K562 (cell line): ENCODE measurements at regions not wholly inside any gene's neighbourhood (a gene's known extent, or its start where the extent isn't known, plus 50 kb on each side); places are given as distances from the start of the nearest gene placed in this dataset.

Experiments
- ATAC-seq: fragments of 200-7000 bp; cut with Tn5 transposase; 3 replicates; pipeline ENCODE4 v1.9.1; 2020; ENCODE audit warnings: moderate library complexity
- BruUV-seq: library from RNA; stranded (reverse); fragments of 400-500 nt; replicated peaks from 2 replicates; lab custom pipeline; 2021; lab: Mats Ljungman, UMichigan
- CTCF ChIA-PET: fragments of 300-600 bp; formaldehyde crosslinking; extraction: SDS; loops from one replicate; lab custom pipeline; 2021; ENCODE audit warnings: low intra/inter-chr PET ratio; lab: Yijun Ruan, JAX
- POLR2A ChIA-PET: fragments of 300-600, 350-650 bp; sonication (Branson Sonifier 250); formaldehyde crosslinking; extraction: SDS; loops from one replicate; lab custom pipeline; 2021; ENCODE audit warnings: antibody characterized with exemption, inconsistent platforms; lab: Yijun Ruan, JAX
- DNase-seq, 4 experiments: peaks; one replicate each; pipeline versions ENCODE4 v3.0.0 to v3.0.0-alpha.2; 2011 to 2018; ENCODE audit warnings: low spot score in 3 of 4, mixed read lengths in 3 of 4; ENCODE audit errors: extremely low read depth in 1 of 4
- FAIRE-seq: peaks from 2 replicates; lab custom pipeline; 2011; peaks lifted over from hg19 to GRCh38; lab: Jason Lieb, UNC
- H2AFZ ChIP-seq: 2 replicates; pipeline ENCODE4 v1.6.0; 2011; ENCODE audit warnings: low read depth, low read length, control low read depth, inconsistent platforms
- H3K27ac ChIP-seq: fragments of 200-600 bp; 3 replicates; pipeline ENCODE4 v1.8.0; 2011; ENCODE audit warnings: low read depth, mild to moderate bottlenecking, control low read depth, inconsistent platforms, low read length, moderate library complexity, mixed read lengths; ENCODE audit errors: extremely low read depth
- H3K27me3 ChIP-seq, 2 experiments: fragments of 300-600 bp in 1 of 2; 2 replicates in 1 of 2; 3 replicates in 1 of 2; pipeline versions ENCODE4 v1.6.0 to v1.8.0; 2011; ENCODE audit warnings: inconsistent platforms in 2 of 2, low read length in 2 of 2, mild to moderate bottlenecking in 1 of 2, mixed read lengths in 1 of 2, moderate library complexity in 1 of 2; ENCODE audit not compliant: control insufficient read depth in 2 of 2, insufficient read depth in 2 of 2
- H3K36me3 ChIP-seq: fragments of 300-600 bp; 3 replicates; pipeline ENCODE4 v1.8.0; 2011; ENCODE audit warnings: mild to moderate bottlenecking, low read length, inconsistent platforms; ENCODE audit not compliant: control insufficient read depth, insufficient read depth
- H3K4me1 ChIP-seq, 2 experiments: fragments of 200-600 bp in 1 of 2; replicated peaks in 1 of 2; 2 replicates in 1 of 2; 3 replicates in 1 of 2; pipeline versions ENCODE4 v1.5.1 to v1.8.0; 2011; ENCODE audit warnings: inconsistent platforms in 2 of 2, low read length in 2 of 2, mild to moderate bottlenecking in 1 of 2, mixed read lengths in 1 of 2, moderate library complexity in 1 of 2; ENCODE audit not compliant: control insufficient read depth in 2 of 2, insufficient read depth in 2 of 2
- H3K4me2 ChIP-seq: 2 replicates; pipeline ENCODE4 v1.6.1; 2011; ENCODE audit warnings: low read length, control low read depth, inconsistent platforms, mixed read lengths; ENCODE audit not compliant: insufficient read depth
- H3K4me3 ChIP-seq: fragments of 200-600 bp; sonication (generic), shearing (Covaris generic); 2 replicates; pipeline ENCODE4 v1.5.1; 2016; ENCODE audit warnings: control low read depth, inconsistent platforms
- H3K79me2 ChIP-seq: fragments of 200-600 bp; 3 replicates; pipeline ENCODE4 v1.8.0; 2011; ENCODE audit warnings: low read length, inconsistent platforms; ENCODE audit not compliant: control insufficient read depth, insufficient read depth
- H3K9ac ChIP-seq, 2 experiments: 2 replicates each; pipeline versions ENCODE4 v1.6.0 to v1.6.1; 2011; ENCODE audit warnings: low read depth in 2 of 2, low read length in 2 of 2, control low read depth in 1 of 2, inconsistent platforms in 1 of 2, mild to moderate bottlenecking in 1 of 2, mixed read lengths in 1 of 2; ENCODE audit not compliant: insufficient read depth in 1 of 2
- H3K9me1 ChIP-seq: one replicate; pipeline ENCODE4 v1.6.0; 2011; ENCODE audit warnings: inconsistent platforms, mild to moderate bottlenecking, low read length, moderate library complexity; ENCODE audit not compliant: control insufficient read depth, insufficient read depth
- H3K9me3 ChIP-seq: replicated peaks from 2 replicates; pipeline ENCODE4 v1.5.1; 2011; ENCODE audit warnings: low read depth, low read length, inconsistent platforms; ENCODE audit not compliant: control insufficient read depth, insufficient read depth
- H4K20me1 ChIP-seq: replicated peaks from 2 replicates; pipeline ENCODE4 v1.6.1; 2011; ENCODE audit warnings: low read length, inconsistent platforms, mixed read lengths; ENCODE audit not compliant: control insufficient read depth, insufficient read depth
- CTBP1 ChIP-seq: fragments of 450-650 bp; IDR thresholded peaks from 2 replicates; pipeline ENCODE4 v1.6.1; 2016; ENCODE audit warnings: borderline replicate concordance
- EP400 ChIP-seq: fragments of 450-650 bp; IDR thresholded peaks from 2 replicates; pipeline ENCODE4 v1.6.1; 2017; ENCODE audit warnings: antibody characterized with exemption, mild to moderate bottlenecking, moderate library complexity
- ERF ChIP-seq: fragments of 450-650 bp; formaldehyde crosslinking; IDR thresholded peaks from 2 replicates; pipeline ENCODE4 v1.4.0; 2020; ENCODE audit warnings: mild to moderate bottlenecking, mixed read lengths
- GABPB1 ChIP-seq: sonication (generic); formaldehyde crosslinking; IDR thresholded peaks from 2 replicates; pipeline ENCODE4 v1.8.0; 2022; ENCODE audit warnings: mild to moderate bottlenecking, missing genetic modification reagents
- NR4A1 ChIP-seq, 2 experiments: fragments of 250-450 bp in 1 of 2; fragments of 450-650 bp in 1 of 2; sonication (Bioruptor Pico) in 1 of 2; IDR thresholded peaks; 2 replicates each; pipeline versions ENCODE4 v1.4.0 to v1.6.1; 2016 to 2020; ENCODE audit warnings: mild to moderate bottlenecking in 2 of 2, missing compliant biosample characterization in 1 of 2, missing genetic modification characterization in 1 of 2, moderate library complexity in 1 of 2
- POLR2A ChIP-seq: fragments of 450-650 bp; conservative IDR thresholded peaks from 2 replicates; pipeline ENCODE4 v1.6.1; 2016
- ZNF589 ChIP-seq: fragments of 200-800 bp; sonication (Bioruptor generic); IDR thresholded peaks from 2 replicates; pipeline ENCODE4 v1.6.1; 2016; ENCODE audit warnings: low read depth, missing genetic modification characterization, missing compliant biosample characterization
- in situ Hi-C: fragments of 300-500 bp; cut with MboI; formaldehyde crosslinking; loops from 4 replicates; pipeline ENCODE4 v1.15.0; 2018; ENCODE audit warnings: inconsistent platforms, mixed read lengths
- intact Hi-C: fragments of 100-400 bp; cut with micrococcal nuclease; formaldehyde crosslinking; loops from 2 replicates; pipeline ENCODE4 v1.14.2; 2022
- TF ChIP-seq, protein P1 (sequence below): fragments of 450-650 bp; IDR thresholded peaks from 2 replicates; pipeline ENCODE4 v1.6.1; 2017; ENCODE audit warnings: antibody characterized with exemption, mild to moderate bottlenecking

DNA sequence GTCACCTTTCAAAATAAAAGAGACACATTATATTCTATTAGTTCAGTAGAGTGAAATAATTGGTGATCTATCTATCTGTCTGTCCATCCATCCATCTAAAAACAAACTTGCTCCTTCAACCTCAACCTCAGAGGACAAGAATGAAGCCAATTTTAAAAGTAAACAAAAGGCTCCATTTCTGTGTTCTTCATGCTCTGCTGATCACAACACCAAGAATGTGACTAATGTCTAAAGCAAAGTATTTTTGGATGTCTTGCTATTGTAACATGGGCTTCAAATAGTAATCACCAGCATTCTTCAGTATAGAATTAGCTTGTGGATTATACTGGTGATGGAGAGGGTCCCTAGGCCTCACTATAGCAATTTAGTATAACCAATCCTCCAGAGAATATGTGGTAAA is 1304.4 kb downstream of the MAT2B start:
- Histone ChIP-seq H3K4me1 (no peaks in the 10 kb centered on the region), H3K4me2 (no peak overlapping the region), H4K20me1 (no peaks in the 10 kb centered on the region), H3K4me3 (no peak overlapping the region), H3K9me3 (no peaks in the 10 kb centered on the region), H3K79me2 (no peaks in the 10 kb centered on the region), H3K9me1 (no peaks in the 10 kb centered on the region), H3K36me3 (no peaks in the 10 kb centered on the region), H3K27ac (no peak overlapping the region), H3K9ac (no peak overlapping the region), H3K27me3 (no peaks in the 10 kb centered on the region), H2AFZ (no peak overlapping the region)
- CTCF ChIA-PET, result no interaction called here
- no TSS peak for BruUV-seq
- in situ Hi-C loops (no loop called here), intact Hi-C loops (no loop called here)
- POLR2A ChIA-PET, result no interaction called here
- no peak for DNase-seq
- TF ChIP-seq NR4A1 (CRISPR knock-in tag; IDR thresholded peaks at IDR 0.05) (no peak), NR4A1 (tag; IDR thresholded peaks at IDR 0.05) (no peak), ZNF589 (CRISPR knock-in tag) (no peak), POLR2A (no peak), EP400 (no peak), CTBP1 (no peak), GABPB1 (CRISPR knock-in tag) (no peak), ERF (CRISPR knock-in tag) (no peak)
- TF ChIP-seq, protein P1, sequence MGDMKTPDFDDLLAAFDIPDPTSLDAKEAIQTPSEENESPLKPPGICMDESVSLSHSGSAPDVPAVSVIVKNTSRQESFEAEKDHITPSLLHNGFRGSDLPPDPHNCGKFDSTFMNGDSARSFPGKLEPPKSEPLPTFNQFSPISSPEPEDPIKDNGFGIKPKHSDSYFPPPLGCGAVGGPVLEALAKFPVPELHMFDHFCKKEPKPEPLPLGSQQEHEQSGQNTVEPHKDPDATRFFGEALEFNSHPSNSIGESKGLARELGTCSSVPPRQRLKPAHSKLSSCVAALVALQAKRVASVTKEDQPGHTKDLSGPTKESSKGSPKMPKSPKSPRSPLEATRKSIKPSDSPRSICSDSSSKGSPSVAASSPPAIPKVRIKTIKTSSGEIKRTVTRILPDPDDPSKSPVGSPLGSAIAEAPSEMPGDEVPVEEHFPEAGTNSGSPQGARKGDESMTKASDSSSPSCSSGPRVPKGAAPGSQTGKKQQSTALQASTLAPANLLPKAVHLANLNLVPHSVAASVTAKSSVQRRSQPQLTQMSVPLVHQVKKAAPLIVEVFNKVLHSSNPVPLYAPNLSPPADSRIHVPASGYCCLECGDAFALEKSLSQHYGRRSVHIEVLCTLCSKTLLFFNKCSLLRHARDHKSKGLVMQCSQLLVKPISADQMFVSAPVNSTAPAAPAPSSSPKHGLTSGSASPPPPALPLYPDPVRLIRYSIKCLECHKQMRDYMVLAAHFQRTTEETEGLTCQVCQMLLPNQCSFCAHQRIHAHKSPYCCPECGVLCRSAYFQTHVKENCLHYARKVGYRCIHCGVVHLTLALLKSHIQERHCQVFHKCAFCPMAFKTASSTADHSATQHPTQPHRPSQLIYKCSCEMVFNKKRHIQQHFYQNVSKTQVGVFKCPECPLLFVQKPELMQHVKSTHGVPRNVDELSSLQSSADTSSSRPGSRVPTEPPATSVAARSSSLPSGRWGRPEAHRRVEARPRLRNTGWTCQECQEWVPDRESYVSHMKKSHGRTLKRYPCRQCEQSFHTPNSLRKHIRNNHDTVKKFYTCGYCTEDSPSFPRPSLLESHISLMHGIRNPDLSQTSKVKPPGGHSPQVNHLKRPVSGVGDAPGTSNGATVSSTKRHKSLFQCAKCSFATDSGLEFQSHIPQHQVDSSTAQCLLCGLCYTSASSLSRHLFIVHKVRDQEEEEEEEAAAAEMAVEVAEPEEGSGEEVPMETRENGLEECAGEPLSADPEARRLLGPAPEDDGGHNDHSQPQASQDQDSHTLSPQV, result no peak
- no peak for FAIRE-seq
- no peak for ATAC-seq
